ENCODE measurements at regions not wholly inside any gene's neighbourhood (a gene's known extent, or its start where the extent isn't known, plus 50 kb on each side); places are given as distances from the start of the nearest gene placed in this dataset.

DNA sequence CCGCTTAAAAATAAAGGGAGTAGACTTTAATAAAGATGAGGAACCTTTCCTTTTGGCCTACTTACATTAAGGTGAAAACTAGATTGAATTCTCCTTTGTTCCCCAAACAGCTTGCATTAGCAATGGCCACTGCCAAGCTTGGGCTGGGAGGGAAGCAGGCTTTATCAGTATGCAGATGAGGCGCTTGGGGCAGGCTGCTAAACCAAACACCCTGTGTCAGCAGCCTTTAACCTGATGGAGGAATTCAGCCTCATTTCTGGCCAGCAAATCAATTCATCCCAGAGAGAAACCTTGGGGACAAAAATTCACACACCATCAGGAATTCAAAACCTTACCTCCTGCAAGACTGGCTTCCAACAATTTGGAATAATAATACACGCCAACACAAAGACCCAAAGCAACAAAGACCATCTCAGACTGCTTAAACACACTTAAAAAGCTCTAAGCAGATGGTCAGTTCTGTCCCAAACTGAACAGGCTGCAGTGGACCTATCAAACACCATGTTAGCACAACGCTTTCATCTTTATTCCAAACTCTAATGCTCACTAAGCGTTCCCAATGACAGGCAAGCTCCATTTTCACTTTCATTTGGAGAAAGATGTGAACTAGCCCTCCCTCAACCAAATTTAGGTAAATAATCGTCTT is 255.1 kb upstream of the CMC1 start:
- TF ChIP-seq, protein P1, sequence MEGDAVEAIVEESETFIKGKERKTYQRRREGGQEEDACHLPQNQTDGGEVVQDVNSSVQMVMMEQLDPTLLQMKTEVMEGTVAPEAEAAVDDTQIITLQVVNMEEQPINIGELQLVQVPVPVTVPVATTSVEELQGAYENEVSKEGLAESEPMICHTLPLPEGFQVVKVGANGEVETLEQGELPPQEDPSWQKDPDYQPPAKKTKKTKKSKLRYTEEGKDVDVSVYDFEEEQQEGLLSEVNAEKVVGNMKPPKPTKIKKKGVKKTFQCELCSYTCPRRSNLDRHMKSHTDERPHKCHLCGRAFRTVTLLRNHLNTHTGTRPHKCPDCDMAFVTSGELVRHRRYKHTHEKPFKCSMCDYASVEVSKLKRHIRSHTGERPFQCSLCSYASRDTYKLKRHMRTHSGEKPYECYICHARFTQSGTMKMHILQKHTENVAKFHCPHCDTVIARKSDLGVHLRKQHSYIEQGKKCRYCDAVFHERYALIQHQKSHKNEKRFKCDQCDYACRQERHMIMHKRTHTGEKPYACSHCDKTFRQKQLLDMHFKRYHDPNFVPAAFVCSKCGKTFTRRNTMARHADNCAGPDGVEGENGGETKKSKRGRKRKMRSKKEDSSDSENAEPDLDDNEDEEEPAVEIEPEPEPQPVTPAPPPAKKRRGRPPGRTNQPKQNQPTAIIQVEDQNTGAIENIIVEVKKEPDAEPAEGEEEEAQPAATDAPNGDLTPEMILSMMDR (IDR thresholded peaks at IDR 0.05) = no peak
- no peak for TF ChIP-seq POLR2A (IDR thresholded peaks at IDR 0.05)

Measured in uterus (tissue), 2 donors.